NOMO-1 treated with dmso at 0.1 percent for 144 hours (cell line): ENCODE measurements at regions not wholly inside any gene's neighbourhood (a gene's known extent, or its start where the extent isn't known, plus 50 kb on each side); places are given as distances from the start of the nearest gene placed in this dataset.

Experiments
- DNase-seq: peaks from one replicate; lab custom pipeline; 2025; ENCODE audit not compliant: unreplicated experiment; lab: John Stamatoyannopoulos, UW

GRCh38 chr1:43065616-43066399 lies 106.3 kb downstream of the EBNA1BP2 start:
- DNase-seq: no peak

- DNase-seq: no peak
These were observed 106.5 kb upstream of the SLC2A1 start for GRCh38 chr1:43065191-43065590.

GRCh38 chr1:43063394-43064219 lies 104.9 kb upstream of the SLC2A1 start:
- no peak for DNase-seq

- DNase-seq: no peak
These were observed 103.9 kb upstream of the SLC2A1 start for GRCh38 chr1:43062527-43063095.

GRCh38 chr1:43061757-43062156 lies 103.1 kb upstream of the SLC2A1 start:
- no peak for DNase-seq

GRCh38 chr1:43059640-43060574 lies 101.2 kb upstream of the SLC2A1 start:
- DNase-seq: no peak

GRCh38 chr1:43058545-43059360 lies 100.1 kb upstream of the SLC2A1 start:
- no peak for DNase-seq

GRCh38 chr1:43058056-43058455 lies 99.4 kb upstream of the SLC2A1 start:
- DNase-seq: no peak

- DNase-seq: no peak
These were observed 98.9 kb upstream of the SLC2A1 start for GRCh38 chr1:43057567-43057966.

- no peak for DNase-seq
These were observed 98.3 kb upstream of the SLC2A1 start for GRCh38 chr1:43056981-43057391.

GRCh38 chr1:43056460-43056859 lies 97.8 kb upstream of the SLC2A1 start:
- DNase-seq: no peak

GRCh38 chr1:43054961-43055360 lies 96.3 kb upstream of the SLC2A1 start:
- DNase-seq: no peak

GRCh38 chr1:43052786-43053439 lies 94.2 kb upstream of the SLC2A1 start:
- DNase-seq: no peak

- no peak for DNase-seq
These were observed 93.7 kb upstream of the SLC2A1 start for GRCh38 chr1:43052322-43052721.

- DNase-seq: no peak
These were observed 90.8 kb upstream of the SLC2A1 start for GRCh38 chr1:43049481-43049880.

- no peak for DNase-seq
These were observed 89.9 kb upstream of the SLC2A1 start for GRCh38 chr1:43048601-43049011.

- DNase-seq: no peak
These were observed 88.5 kb upstream of the SLC2A1 start for GRCh38 chr1:43047135-43047534.

- no peak for DNase-seq
These were observed 86.1 kb upstream of the SLC2A1 start for GRCh38 chr1:43044572-43045361.

GRCh38 chr1:43043695-43044094 lies 85.0 kb upstream of the SLC2A1 start:
- DNase-seq: no peak
